ENCODE measurements at regions not wholly inside any gene's neighbourhood (a gene's known extent, or its start where the extent isn't known, plus 50 kb on each side); places are given as distances from the start of the nearest gene placed in this dataset.

DNA sequence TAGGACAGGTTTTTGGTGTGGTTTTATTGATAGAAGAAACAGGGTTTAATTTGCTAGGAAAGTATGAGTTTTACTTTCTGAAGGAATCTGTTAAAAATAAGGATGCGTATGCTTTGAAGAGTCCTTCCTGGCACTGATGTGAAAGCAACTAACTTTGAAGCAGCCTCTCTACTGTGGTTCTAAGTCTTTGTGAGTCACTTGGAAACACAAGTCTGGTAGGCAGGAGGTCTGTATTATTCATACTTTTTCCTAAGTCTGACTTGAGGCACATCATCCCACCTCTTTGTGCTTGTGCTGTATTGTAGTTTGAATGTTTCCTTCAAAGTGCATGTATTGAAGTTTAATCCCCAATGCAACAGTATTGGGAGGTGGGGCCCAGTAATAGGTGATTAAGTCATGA lies 129.0 kb downstream of the TAF11L14 start:
- no peak for DNase-seq

- no peak for DNase-seq
Observed at GRCh38 chr5:17766031-17766430, 131.8 kb downstream of the TAF11L14 start.

GRCh38 chr5:17769277-17769676 lies 135.0 kb downstream of the TAF11L14 start:
- peak; percentile 2 for DNase-seq

DNA sequence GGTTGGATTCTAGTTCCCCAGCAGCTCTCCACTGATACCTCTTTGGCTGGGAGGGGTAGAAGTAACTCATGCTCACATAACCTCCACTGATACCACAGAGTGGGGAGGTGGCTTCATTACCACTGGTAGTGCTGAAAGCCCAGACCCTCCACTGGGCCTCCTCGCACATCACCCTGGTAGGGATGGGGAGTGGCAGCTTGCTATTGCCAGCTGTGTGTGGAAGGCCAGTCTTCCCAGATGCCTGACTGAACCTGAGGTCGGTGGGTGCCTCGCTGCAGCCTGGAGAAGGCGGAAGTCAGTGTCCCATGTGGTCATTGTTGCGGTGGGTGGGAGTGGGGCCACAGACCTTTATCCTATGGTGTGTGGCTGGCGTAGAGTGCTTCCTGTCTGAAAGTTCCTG lies 138.0 kb downstream of the TAF11L14 start:
- DNase-seq: no peak

DNA sequence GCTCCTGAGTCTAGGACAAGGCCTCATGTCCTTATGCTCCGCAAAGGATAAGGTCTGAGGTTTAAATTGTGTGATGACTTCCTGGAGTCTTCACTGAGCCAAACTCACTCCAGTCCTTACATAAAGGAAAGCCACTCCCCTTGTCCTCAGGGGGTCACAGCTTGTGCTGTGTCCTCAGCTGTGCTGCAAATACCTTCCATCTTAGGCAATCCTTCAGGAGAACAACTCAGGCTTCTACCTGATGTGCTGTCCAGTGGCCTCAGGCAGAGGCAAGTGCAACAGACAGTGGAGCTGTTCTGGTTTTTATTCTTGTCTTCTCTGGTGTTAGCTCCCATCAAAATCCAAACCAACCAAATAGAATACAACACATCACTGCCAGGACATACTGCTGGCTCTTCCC lies 151.5 kb downstream of the TAF11L14 start:
- DNase-seq: no peak

DNA sequence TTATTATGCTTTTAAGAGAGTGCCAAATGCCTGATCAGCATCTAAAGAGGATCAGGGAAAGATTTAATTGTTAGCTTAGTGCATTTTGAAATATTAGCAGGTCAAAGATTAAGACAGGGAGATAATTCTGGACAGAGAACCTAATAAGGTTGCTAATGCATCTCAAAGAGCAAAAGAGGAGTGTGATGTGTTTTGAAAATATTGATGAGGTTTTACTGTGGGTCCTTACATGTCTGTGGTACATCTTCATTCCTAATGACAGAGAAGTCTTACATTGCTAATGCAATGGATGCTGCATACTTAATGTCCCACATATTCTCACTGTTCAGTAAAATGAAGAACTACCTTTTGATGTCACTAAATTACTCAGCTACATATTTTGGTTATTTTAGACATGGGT lies 154.1 kb downstream of the TAF11L14 start:
- DNase-seq: no peak

DNA sequence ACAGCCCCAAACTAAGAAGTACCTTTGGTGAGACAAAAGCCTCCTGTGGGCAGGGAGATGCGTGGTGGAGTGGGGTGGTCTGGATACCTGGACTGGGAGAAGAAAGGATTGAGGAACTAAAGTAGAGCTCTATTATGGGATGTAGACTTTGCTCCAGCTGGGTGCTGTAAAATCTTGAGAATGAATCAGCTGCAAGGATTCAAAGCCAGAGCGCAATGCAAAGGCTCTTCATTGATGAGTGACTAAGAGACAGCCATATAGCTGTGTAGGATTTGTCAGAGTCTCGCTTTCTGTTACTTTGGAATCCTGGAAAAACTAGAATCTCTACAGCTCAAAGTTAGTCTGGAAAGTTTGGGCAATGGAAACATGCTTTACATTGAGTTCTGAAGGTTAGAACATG lies 159.9 kb downstream of the TAF11L14 start:
- DNase-seq: no peak

DNA sequence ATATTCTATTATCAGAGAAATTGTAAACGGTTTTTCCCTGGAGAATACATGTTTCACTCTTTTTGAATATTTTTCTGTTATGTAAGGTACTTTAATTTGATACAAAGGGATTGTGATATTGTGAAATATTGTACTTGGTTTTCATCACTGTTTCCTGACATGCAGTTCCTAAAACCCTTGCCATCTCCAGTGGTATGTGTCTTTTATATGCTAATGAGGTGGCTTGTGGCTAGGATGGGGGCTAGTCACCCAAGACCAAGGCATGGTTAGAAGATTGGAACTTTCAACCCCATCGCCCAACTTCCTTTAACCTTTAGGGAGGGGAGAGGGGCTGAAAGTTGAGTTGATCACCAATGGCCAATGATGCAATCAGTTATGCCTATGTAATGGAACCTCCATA lies 160.6 kb downstream of the TAF11L14 start:
- no peak for DNase-seq

DNA sequence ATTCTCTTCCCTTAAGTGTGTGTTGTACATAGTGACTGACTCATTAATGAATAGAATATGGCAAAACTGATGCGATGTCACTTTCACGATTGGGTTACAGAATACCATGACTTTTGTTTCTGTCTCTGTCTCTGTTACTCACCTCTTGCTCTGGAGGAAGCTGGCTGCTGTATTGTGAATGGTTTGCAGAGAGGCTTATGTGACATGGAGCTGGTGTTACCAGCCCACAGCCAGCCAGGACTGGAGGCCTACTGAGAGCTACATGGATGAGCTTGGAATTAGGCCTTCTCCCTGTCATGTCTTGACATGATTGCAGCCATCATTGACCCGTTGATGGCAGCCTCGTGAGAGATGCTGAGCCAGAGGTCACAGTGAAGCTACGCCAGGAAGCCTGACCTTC lies 161.9 kb downstream of the TAF11L14 start:
- DNase-seq: no peak

DNA sequence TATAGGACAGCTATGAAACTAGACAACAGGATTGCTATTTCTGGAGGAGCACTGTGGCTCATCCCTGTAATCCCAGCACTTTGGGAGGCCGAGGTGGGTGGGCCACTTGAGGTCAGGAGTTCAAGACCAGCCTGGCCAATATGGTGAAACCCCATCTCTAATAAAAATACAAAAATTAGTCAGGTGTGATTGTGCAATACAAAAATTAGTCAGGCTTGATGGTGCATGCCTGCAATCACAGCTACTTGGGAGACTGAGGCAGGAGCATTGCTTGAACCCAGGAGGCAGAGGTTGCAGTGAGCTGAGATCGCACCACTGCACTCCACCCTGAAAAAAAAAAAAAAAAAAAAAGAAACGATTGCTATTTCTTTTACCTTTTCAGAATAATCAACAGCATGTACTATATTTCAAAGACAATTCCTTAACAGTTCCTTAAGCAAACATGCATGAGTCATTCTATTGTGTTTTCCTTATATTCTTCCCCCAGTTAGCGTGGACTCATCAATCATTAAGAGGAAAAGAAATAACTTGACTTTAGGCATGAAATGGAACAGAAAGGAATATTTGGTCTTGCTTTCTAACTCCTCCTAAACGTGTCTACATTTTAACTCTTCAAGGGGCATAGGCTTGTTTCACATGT lies 162.6 kb downstream of the TAF11L14 start:
- DNase-seq: no peak

- no peak for DNase-seq
Observed at GRCh38 chr5:17799521-17799920, 165.3 kb downstream of the TAF11L14 start.

DNA sequence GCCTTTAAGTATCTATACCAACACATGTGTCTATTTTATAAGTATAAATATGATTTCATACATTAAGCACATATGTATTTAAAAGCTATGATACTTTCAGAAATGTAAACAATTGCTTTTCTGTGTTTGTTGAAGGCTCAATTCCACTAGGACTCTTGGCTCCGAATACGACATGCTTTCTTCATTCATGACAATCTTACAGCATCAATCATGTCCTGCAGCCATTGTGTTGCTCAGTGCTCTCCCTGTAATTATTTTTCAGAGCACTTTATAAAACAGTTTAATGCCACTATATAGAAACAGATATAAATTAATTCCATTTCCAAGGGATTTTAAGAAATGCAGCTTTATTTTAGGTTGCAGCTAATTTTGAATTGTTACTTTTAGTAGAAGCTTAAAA lies 167.3 kb downstream of the TAF11L14 start:
- no peak for DNase-seq

GRCh38 chr5:17802256-17802655 lies 168.0 kb downstream of the TAF11L14 start:
- no peak for DNase-seq

DNA sequence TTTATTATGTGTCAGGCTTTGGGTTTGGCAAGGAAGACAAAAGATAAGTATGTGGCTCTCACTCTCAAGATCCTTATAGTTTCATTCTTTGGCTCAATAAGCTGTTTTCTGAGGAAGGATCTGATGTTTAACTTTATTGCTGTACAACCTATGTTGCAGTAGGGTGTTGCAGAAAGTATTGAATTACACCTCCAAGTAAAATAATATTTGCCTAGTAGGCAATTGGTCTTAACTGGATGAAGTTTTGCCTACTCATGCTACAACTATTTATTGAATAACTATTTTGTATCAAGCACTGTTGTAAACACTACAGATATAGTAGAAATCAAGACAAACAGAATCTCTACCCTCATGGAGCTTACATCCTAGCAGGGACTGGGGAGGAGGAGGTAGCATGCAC lies 169.7 kb downstream of the TAF11L14 start:
- no peak for DNase-seq

DNA sequence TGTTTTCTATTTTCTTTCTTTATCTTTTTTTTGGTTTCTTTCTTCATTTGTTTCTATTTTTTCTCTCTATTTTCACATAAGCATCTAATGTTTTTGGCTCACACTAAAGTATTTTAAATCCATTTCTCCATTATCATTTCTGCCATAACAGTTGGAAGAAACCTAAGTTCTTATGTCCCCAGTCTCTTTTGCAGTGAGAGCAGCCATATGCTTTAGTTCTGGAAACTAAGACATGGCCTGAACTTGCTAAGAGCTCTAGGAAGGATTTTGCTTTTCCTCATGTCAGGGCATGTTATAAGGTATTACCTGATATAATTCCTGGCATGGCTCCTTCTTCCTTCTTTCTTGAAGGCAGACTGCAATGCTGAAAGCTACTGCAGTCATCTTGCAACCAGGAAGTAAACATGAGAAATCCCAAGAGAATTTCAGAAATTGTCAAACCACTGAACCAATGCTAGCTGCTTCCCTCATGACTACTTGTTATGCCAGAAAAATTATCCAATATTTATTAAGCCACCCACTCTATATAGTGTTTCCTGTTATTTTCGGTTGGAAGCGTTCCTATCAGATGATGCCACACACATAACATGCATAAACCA lies 171.1 kb downstream of the TAF11L14 start:
- no peak for DNase-seq

DNA sequence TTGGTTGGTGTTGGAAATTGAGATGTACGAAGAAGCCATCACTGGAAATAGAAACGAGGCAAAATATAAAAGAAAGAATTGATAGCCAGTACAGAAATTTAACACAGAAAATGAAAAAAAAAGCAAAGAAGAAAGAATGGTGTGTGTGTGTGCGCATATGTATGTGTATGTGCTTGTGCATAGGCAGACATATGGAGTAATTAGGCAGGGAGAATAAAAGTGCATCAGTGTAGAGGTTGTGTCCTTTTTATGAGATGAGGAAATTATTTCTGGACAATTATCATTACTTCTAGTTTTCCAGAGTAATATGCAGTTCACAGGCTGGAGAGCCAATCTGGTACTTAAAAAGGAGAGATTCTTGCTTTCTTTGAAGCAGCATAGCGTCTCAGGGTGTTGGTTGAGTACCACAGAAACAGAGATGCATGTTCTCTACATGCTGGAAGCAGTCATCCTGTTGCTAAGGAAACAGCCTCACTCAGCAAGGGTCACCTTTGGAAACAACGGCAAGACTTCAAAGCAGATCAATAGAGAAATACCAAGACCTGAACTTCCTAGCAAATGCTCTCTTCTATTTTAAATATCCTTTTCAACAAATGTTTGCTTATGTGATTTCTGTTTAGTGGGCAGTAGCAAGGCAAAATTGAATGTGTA lies 172.7 kb downstream of the TAF11L14 start:
- no peak for DNase-seq

DNA sequence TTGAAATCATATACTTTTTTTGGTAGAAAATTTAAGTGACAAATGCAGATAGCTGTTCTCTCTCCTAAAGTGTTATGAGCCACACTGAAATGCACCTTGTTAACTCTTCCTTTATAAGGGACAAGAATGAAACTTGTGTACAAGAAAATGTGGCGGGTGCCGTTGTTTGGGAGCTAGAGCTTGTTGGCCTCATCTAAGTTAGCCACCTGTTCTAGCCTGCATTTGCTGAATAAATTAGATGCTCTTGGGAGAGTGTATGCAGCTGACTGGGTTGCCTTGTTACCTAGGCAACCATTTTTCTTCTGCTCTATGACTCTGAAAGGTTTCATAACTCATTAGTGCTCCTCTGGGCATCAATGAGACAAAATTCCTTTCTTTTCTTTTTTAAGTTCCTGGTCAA lies 174.3 kb downstream of the TAF11L14 start:
- DNase-seq: no peak

- no peak for DNase-seq
Observed at GRCh38 chr5:17810734-17811133, 176.5 kb downstream of the TAF11L14 start.

- DNase-seq: no peak
Observed at GRCh38 chr5:17813214-17813613, 179.0 kb downstream of the TAF11L14 start.

DNA sequence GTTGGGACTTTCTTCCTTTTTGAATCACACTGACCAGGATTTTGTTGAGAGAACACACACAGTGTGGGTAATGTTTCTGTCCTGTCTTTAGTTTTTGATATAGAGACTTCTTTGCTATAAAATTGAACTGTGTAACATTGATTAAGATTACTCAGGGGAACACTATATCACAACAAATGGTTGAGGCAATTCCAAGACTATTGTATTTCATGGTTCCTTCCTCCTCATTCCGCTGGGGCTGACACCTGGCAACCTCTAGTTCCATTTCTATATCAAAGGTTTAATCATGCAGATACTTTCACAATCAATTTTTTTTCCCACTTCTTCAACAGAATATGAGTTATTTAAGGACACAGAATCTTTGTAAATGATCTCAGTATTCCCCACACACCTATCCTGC lies 182.2 kb downstream of the TAF11L14 start:
- no peak for DNase-seq

DNA sequence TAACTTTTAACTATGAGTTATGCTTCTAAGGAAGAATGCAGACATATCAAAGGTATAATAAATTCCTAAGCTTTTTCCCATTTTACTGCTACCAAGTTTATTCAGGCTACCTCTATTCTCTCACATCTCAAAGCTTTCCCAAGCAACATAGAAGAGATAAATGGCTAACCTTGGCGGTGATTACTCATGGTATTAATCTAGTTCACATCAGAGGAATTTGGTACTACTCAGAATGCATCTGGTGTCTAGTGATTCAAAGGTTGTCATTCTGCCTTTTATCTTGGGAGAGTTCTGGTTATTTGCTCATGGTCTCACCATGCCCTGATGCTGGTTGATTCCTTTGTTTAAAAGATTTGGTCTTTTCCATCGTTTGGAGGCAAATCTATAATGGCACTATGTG lies 182.7 kb downstream of the TAF11L14 start:
- no peak for DNase-seq

GRCh38 chr5:17817990-17818389 lies 183.7 kb downstream of the TAF11L14 start:
- no peak for DNase-seq

DNA sequence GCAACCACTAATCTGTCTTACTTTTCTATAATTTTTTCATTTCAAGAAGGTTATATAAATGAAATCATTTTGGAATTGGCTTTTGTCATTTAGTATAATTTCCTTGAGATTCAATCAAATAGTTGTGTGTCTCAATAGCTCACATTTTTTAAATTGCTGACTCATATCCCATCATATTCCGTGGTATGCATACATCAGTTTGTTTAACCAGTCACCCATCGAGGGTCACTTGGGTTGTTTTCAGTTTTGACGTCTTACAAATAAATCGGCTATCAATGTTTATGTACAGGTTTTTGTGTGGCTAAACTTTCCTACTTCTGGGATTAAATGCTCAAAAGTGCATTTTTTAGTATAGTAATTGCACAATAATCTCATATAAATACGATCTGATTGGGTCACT lies 185.5 kb downstream of the TAF11L14 start:
- DNase-seq: no peak

DNA sequence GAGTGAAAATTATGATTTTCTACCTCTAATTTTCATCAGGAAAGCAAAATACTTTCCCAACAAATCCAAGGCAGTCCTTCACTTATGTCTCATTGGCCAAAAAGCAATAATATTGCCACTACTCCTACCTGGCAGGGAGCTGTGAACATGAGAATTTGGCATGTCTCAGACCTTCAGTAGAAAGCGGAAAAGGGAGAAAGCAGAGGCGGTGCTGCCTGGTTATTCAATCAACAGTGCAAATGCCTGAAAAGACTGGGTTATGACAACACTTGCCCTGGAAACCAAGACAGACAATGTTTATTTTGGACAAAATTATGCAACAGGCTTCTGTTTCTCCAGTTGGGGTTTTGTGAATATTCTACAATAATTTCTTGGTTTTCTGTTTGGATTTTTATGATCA lies 194.4 kb downstream of the TAF11L14 start:
- no peak for DNase-seq

DNA sequence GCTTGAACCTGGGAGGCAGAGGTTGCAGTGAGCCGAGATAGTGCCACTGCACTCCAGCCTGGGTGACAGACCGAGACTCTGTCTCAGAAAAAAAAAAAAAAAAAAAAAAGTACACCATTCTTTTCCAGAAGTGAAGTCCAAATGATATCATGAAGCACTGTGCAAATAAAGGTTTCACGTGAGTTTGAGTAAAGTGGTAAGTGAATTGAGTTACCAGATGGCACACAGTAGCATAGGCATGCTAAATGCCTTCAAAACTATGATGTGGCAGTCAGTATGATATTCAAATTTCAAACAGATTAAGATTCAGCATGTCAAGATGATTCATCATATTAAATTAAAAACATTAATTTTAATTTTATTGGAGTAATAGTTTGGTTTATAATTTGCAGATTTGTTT lies 195.2 kb downstream of the TAF11L14 start:
- DNase-seq: no peak
